SK-N-SH treated with all-trans-retinoic acid at 6 μM for 48 hours (cell line): ENCODE measurements at regions not wholly inside any gene's neighbourhood (a gene's known extent, or its start where the extent isn't known, plus 50 kb on each side); places are given as distances from the start of the nearest gene placed in this dataset.

Source experiments
- RARB ChIP-seq: fragments of 250-450 bp; sonication (Bioruptor Pico); IDR thresholded peaks from 2 replicates; pipeline ENCODE4 v1.8.0; 2021; ENCODE audit warnings: mild to moderate bottlenecking, moderate library complexity
- ZFP3 ChIP-seq: fragments of 250-450 bp; sonication (Bioruptor Pico); IDR thresholded peaks from 2 replicates; pipeline ENCODE4 v1.5.0; 2020; ENCODE audit warnings: mild to moderate bottlenecking, moderate library complexity

DNA sequence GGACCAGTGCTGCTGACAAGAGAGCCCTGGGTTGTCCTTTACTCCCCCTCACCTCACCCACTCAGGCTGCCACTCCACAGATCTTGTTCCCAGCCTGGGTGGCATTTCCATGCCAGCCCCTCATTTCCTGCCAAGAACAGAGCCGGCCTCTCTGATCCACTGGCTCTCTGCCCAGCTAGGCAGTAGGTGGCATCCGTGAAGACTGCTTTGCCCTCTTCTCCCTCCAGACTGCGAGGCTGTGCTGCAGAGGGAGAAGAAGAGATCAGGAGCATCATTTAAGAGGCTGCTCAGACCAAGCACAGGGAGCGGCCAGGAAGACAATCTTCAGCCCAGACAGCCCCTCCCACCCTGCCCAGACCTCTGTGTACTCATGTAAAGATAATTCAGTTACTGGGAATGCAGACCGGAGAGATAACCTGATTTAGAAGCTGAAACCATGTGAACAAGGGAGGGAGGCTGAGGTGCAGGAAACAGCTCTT is 126.9 kb upstream of the NCAM1 start:
- TF ChIP-seq RARB (CRISPR knock-in tag) (no peak), ZFP3 (CRISPR knock-in tag) (no peak)
